ENCODE measurements at regions not wholly inside any gene's neighbourhood (a gene's known extent, or its start where the extent isn't known, plus 50 kb on each side); places are given as distances from the start of the nearest gene placed in this dataset.
A peak's percentile ranks its signal among the peaks of the same experiment; 100 is the strongest.

- intact Hi-C loops (cut with micrococcal nuclease; ENCODE audit: unreplicated experiment), result no loop called here
- TF ChIP-seq CTCF (conservative IDR thresholded peaks at IDR 0.05) (no peak), EZH2 (IDR thresholded peaks at IDR 0.05; ENCODE audit: low read depth) (no peak)
- Histone ChIP-seq H4K20me1 (ENCODE audit: insufficient read depth) (no peaks in the 10 kb centered on the region), H3K79me2 (ENCODE audit: low read depth) (no peaks in the 10 kb centered on the region), H3K9me2 (ENCODE audit: insufficient read depth) (no peaks in the 10 kb centered on the region), H2AFZ (no peak overlapping the region), H3K4me2 (no peak overlapping the region), H3F3A (ENCODE audit: insufficient read depth, low read depth) (no peaks in the 10 kb centered on the region), H3K4me3 (no peak overlapping the region), H3K9me3 (ENCODE audit: insufficient read depth, low read depth) (no peaks in the 10 kb centered on the region), H3K27ac (no peak overlapping the region), H3K4me1 (replicated peaks; ENCODE audit: insufficient read depth) (0 out of 2 replicates have a peak, but pooled peaks cover 4% of the 10 kb centered on the region), H3K36me3 (ENCODE audit: low read depth) (no peaks in the 10 kb centered on the region), H3K27me3 (ENCODE audit: insufficient read depth, low read depth) (no peaks in the 10 kb centered on the region)
- CTCF ChIA-PET, result no interaction called here
- POLR2A ChIA-PET (ENCODE audit: unreplicated experiment), result no interaction called here
- DNase-seq, result no peak
- no TSS peak for BruUV-seq (replicated peaks)
Observed at GRCh38 chr1:106907795-106908194, 148.7 kb upstream of the PRMT6 start.

GRCh38 chr1:106908689-106909088, 147.8 kb upstream of the PRMT6 start:
- no peak overlapping the region for H3K4me3 ChIP-seq
- TF ChIP-seq CTCF (conservative IDR thresholded peaks at IDR 0.05) (no peak), EZH2 (IDR thresholded peaks at IDR 0.05; ENCODE audit: low read depth) (no peak)
- intact Hi-C loops (cut with micrococcal nuclease; ENCODE audit: unreplicated experiment), result no loop called here
- no TSS peak for BruUV-seq (replicated peaks)
- H3K27me3 ChIP-seq (ENCODE audit: insufficient read depth, low read depth), result no peaks in the 10 kb centered on the region
- ChIA-PET POLR2A (ENCODE audit: unreplicated experiment) (no interaction called here), CTCF (no interaction called here)
- H4K20me1 ChIP-seq (ENCODE audit: insufficient read depth), result no peaks in the 10 kb centered on the region
- no peaks in the 10 kb centered on the region for H3K9me3 ChIP-seq (ENCODE audit: insufficient read depth, low read depth)
- no peak overlapping the region for H3K4me2 ChIP-seq
- no peaks in the 10 kb centered on the region for H3K36me3 ChIP-seq (ENCODE audit: low read depth)
- no peaks in the 10 kb centered on the region for H3K79me2 ChIP-seq (ENCODE audit: low read depth)
- H3K4me1 ChIP-seq (replicated peaks; ENCODE audit: insufficient read depth), result 0 out of 2 replicates have a peak, but pooled peaks cover 4% of the 10 kb centered on the region
- H2AFZ ChIP-seq, result no peak overlapping the region
- no peaks in the 10 kb centered on the region for H3K9me2 ChIP-seq (ENCODE audit: insufficient read depth)
- H3K27ac ChIP-seq, result no peak overlapping the region
- H3F3A ChIP-seq (ENCODE audit: insufficient read depth, low read depth), result no peaks in the 10 kb centered on the region
- no peak for DNase-seq

- no TSS peak for BruUV-seq (replicated peaks)
- H3K4me2 ChIP-seq, result peak overlapping the region; percentile 14; the same call in 1 of the 2 replicates
- no peak overlapping the region for H3K4me3 ChIP-seq
- POLR2A ChIA-PET (ENCODE audit: unreplicated experiment), result no interaction called here
- 0 out of 2 replicates have a peak, but pooled peaks cover 4% of the 10 kb centered on the region for H3K4me1 ChIP-seq (replicated peaks; ENCODE audit: insufficient read depth)
- no peaks in the 10 kb centered on the region for H3K9me2 ChIP-seq (ENCODE audit: insufficient read depth)
- H3K36me3 ChIP-seq (ENCODE audit: low read depth), result no peaks in the 10 kb centered on the region
- H2AFZ ChIP-seq, result no peak overlapping the region; the same call in 1 of the 2 replicates
- H3K79me2 ChIP-seq (ENCODE audit: low read depth), result no peaks in the 10 kb centered on the region
- no peaks in the 10 kb centered on the region for H3F3A ChIP-seq (ENCODE audit: insufficient read depth, low read depth)
- no peaks in the 10 kb centered on the region for H3K9me3 ChIP-seq (ENCODE audit: insufficient read depth, low read depth)
- no peaks in the 10 kb centered on the region for H4K20me1 ChIP-seq (ENCODE audit: insufficient read depth)
- H3K27me3 ChIP-seq (ENCODE audit: insufficient read depth, low read depth), result no peaks in the 10 kb centered on the region
- H3K27ac ChIP-seq, result no peak overlapping the region
- intact Hi-C loops (cut with micrococcal nuclease; ENCODE audit: unreplicated experiment), result no loop called here
- DNase-seq, result peak in 1 of 2 experiments; percentile 51
- CTCF ChIA-PET, result no interaction called here
- no peak for TF ChIP-seq CTCF (conservative IDR thresholded peaks at IDR 0.05)
- TF ChIP-seq EZH2 (IDR thresholded peaks at IDR 0.05; ENCODE audit: low read depth), result no peak
Observed at GRCh38 chr1:106910798-106911197, 145.7 kb upstream of the PRMT6 start.

Measured in PC-9 (cell line).